Prostate gland (tissue), 2 donors: ENCODE measurements at regions not wholly inside any gene's neighbourhood (a gene's known extent, or its start where the extent isn't known, plus 50 kb on each side); places are given as distances from the start of the nearest gene placed in this dataset.

ENCODE experiments used
- DNase-seq: peaks from one replicate; pipeline ENCODE4 v3.0.0-alpha.2; 2019; ENCODE audit warnings: low spot score
- H3K27ac ChIP-seq, 2 donors: fragments of 200-600 bp; sonication (generic); 2 replicates each; pipeline ENCODE4 v1.5.1; 2017 to 2019
- H3K27me3 ChIP-seq: fragments of 200-600 bp; sonication (generic); replicated peaks from 2 replicates; pipeline ENCODE4 v1.5.1; 2019; ENCODE audit not compliant: insufficient read depth
- H3K36me3 ChIP-seq, 2 donors: fragments of 200-600 bp; sonication (generic); 1 replicate in 1 of 2; 2 replicates in 1 of 2; pipeline versions ENCODE4 v1.5.1 to v1.8.1; 2017 to 2019
- H3K4me1 ChIP-seq: fragments of 200-600 bp; sonication (generic); replicated peaks from 2 replicates; pipeline ENCODE4 v1.5.1; 2019
- H3K4me3 ChIP-seq, 2 donors: fragments of 200-600 bp; sonication (generic); 2 replicates each; pipeline ENCODE4 v1.5.1; 2017 to 2019
- H3K9me3 ChIP-seq: fragments of 200-600 bp; sonication (generic); 2 replicates; pipeline ENCODE4 v1.5.1; 2017
- POLR2A ChIP-seq: fragments of 450-650 bp; IDR thresholded peaks from one replicate; pipeline ENCODE4 v1.6.1; 2016; ENCODE audit warnings: antibody characterized with exemption, mild to moderate bottlenecking
- POLR2AphosphoS5 ChIP-seq: sonication (generic); formaldehyde crosslinking; IDR thresholded peaks from one replicate; pipeline ENCODE4 v1.6.1; 2017; ENCODE audit warnings: antibody characterized with exemption
- WGBS: methylation state at CpG from one replicate; pipeline ENCODE4 v1.1.5; 2018; 5-methylcytosine and 5-hydroxymethylcytosine counted together
- intact Hi-C: fragments of 100-400 bp; cut with DNase I; formaldehyde crosslinking; loops from one replicate; pipeline ENCODE4 v1.14.2; 2022
- TF ChIP-seq, protein P1 (sequence below), 4 experiments: fragments of 200-600 bp in 2 of 4; fragments of 450-650 bp in 2 of 4; sonication (generic) in 2 of 4; IDR thresholded peaks; 1 replicate in 3 of 4; 2 replicates in 1 of 4; pipeline ENCODE4 v1.5.1; 2016 to 2019; ENCODE audit warnings: antibody characterized with exemption in 4 of 4, mild to moderate bottlenecking in 2 of 4, moderate library complexity in 2 of 4

GRCh38 chr4:165716472-165716871 lies 156.6 kb upstream of the TLL1 start:
- intact Hi-C loops = no loop called here
- no peak for DNase-seq

GRCh38 chr4:165718660-165719059 lies 154.4 kb upstream of the TLL1 start:
- Histone ChIP-seq H3K4me3 (no peak overlapping the region), H3K27me3 (no peaks in the 10 kb centered on the region), H3K36me3 (no peaks in the 10 kb centered on the region), H3K9me3 (no peaks in the 10 kb centered on the region), H3K4me1 (no peaks in the 10 kb centered on the region), H3K27ac (no peak overlapping the region)
- no peak for TF ChIP-seq POLR2AphosphoS5
- TF ChIP-seq, protein P1, sequence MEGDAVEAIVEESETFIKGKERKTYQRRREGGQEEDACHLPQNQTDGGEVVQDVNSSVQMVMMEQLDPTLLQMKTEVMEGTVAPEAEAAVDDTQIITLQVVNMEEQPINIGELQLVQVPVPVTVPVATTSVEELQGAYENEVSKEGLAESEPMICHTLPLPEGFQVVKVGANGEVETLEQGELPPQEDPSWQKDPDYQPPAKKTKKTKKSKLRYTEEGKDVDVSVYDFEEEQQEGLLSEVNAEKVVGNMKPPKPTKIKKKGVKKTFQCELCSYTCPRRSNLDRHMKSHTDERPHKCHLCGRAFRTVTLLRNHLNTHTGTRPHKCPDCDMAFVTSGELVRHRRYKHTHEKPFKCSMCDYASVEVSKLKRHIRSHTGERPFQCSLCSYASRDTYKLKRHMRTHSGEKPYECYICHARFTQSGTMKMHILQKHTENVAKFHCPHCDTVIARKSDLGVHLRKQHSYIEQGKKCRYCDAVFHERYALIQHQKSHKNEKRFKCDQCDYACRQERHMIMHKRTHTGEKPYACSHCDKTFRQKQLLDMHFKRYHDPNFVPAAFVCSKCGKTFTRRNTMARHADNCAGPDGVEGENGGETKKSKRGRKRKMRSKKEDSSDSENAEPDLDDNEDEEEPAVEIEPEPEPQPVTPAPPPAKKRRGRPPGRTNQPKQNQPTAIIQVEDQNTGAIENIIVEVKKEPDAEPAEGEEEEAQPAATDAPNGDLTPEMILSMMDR (IDR thresholded peaks at IDR 0.05) = no peak
- TF ChIP-seq POLR2A = no peak
- intact Hi-C loops = no loop called here
- DNase-seq = no peak
- WGBS = 94% methylated on average over 8 of the region's 8 CpGs

More at GRCh38 chr4:165716472-165716871, 156.6 kb upstream of the TLL1 start:
- no peaks in the 10 kb centered on the region for H3K36me3 ChIP-seq
- TF ChIP-seq, protein P1 (IDR thresholded peaks at IDR 0.05) = no peak
- no peak for TF ChIP-seq POLR2A
- TF ChIP-seq POLR2AphosphoS5 = no peak
- no peaks in the 10 kb centered on the region for H3K4me1 ChIP-seq
- no peaks in the 10 kb centered on the region for H3K9me3 ChIP-seq
- no peak overlapping the region for H3K4me3 ChIP-seq
- H3K27ac ChIP-seq = no peak overlapping the region
- no peaks in the 10 kb centered on the region for H3K27me3 ChIP-seq

GRCh38 chr4:165720411-165721082 lies 152.5 kb upstream of the TLL1 start:
- 99% methylated on average over 2 of the region's 2 CpGs for WGBS
- TF ChIP-seq, protein P1 (IDR thresholded peaks at IDR 0.05) = no peak
- Histone ChIP-seq H3K36me3 (no peaks in the 10 kb centered on the region), H3K27ac (no peak overlapping the region), H3K9me3 (no peaks in the 10 kb centered on the region), H3K4me1 (no peaks in the 10 kb centered on the region), H3K4me3 (no peak overlapping the region), H3K27me3 (no peaks in the 10 kb centered on the region)
- intact Hi-C loops = no loop called here
- DNase-seq = no peak

DNA sequence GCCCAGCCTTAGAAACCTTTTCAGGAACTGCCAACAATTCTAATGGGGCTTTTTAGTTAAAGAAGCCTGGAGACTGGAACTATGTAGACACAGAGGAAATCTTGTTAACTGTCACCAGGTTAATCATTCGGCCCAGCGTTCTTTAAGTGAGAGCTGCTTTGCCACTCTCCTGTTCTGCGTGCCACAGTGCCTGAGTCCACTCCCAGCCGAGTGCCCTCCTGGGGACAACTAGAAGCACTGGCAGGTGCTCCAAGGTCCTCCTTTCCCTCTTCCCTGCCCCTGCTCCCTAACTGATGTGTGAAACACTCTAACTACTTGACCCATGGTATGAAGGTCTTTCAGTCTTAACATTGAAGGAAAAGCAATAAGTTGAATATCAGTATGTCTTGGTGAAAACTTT lies 151.2 kb upstream of the TLL1 start:
- no peak overlapping the region for H3K4me3 ChIP-seq
- no peak for TF ChIP-seq POLR2AphosphoS5
- no peak for TF ChIP-seq POLR2A
- TF ChIP-seq, protein P1 (IDR thresholded peaks at IDR 0.05) = no peak
- H3K4me1 ChIP-seq = no peaks in the 10 kb centered on the region
- DNase-seq = no peak
- no peaks in the 10 kb centered on the region for H3K9me3 ChIP-seq
- WGBS = 90% methylated on average over 4 of the region's 4 CpGs
- intact Hi-C loops = no loop called here
- no peaks in the 10 kb centered on the region for H3K27me3 ChIP-seq
- H3K36me3 ChIP-seq = no peaks in the 10 kb centered on the region
- no peak overlapping the region for H3K27ac ChIP-seq

DNA sequence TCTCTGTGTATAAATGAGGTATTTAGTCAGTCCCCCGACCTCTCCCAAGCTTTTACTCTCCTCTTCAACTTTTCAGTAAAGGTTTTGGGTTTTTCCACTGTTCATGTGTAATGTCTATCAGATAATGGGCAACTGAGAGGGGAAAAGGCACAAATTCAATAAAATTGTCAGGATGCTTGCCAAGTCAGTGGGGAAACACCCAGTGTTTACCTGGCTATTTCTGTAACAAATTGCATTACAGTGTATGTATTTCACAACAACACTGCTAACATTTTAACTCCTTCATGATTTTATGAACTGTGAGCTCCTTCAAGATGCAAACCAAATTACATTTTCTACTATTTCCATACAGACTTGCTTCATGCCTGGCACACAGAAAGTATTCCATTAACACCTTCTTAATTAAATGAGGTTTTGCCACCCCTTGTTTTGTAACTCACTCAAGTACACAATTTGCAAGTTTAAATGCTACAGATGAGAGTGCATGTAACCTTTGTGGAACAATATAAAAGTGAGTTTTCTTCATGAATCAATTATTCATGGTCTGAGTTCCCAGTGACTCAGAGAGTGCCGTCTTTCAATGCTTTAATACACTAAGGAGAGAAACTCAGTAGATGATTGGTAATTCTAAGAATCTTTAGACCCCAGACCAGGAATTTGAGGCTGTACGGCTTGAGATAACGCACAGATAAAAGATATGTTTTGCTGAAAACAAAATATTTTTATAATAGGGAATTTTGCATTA lies 149.8 kb upstream of the TLL1 start:
- DNase-seq = no peak
- intact Hi-C loops = no loop called here
- H3K27me3 ChIP-seq = no peaks in the 10 kb centered on the region

More for the DNA sequence above, 149.8 kb upstream of the TLL1 start:
- Histone ChIP-seq H3K9me3 (no peaks in the 10 kb centered on the region), H3K4me1 (no peaks in the 10 kb centered on the region), H3K4me3 (no peak overlapping the region), H3K27ac (no peak overlapping the region), H3K36me3 (no peaks in the 10 kb centered on the region)
- 69% methylated on average over 4 of the region's 4 CpGs for WGBS
- TF ChIP-seq POLR2AphosphoS5 (no peak), POLR2A (no peak)
- TF ChIP-seq, protein P1 (IDR thresholded peaks at IDR 0.05) = no peak
